ENCODE measurements at regions not wholly inside any gene's neighbourhood (a gene's known extent, or its start where the extent isn't known, plus 50 kb on each side); places are given as distances from the start of the nearest gene placed in this dataset.
"Not testable (repeated sequence)": the region's sequence is repeated elsewhere in the genome, so short reads cannot be mapped to it uniquely, and the experiment has no call there.

- no peak for ATAC-seq
- H3K27ac ChIP-seq: no peak overlapping the region
- H3K36me3 ChIP-seq: peaks cover 0 to 14% of the 10 kb centered on the region in 2 donors
- H3K9me3 ChIP-seq: no peaks in the 10 kb centered on the region
- no peak overlapping the region for H3K4me3 ChIP-seq
- no peaks in the 10 kb centered on the region for H3K27me3 ChIP-seq
- no peaks in the 10 kb centered on the region for H3K4me1 ChIP-seq
- no peak for TF ChIP-seq EP300 (IDR thresholded peaks at IDR 0.05)
- no peak for TF ChIP-seq CTCF (IDR thresholded peaks at IDR 0.05)
- no peak for TF ChIP-seq POLR2A (IDR thresholded peaks at IDR 0.05)
- TF ChIP-seq POLR2AphosphoS5 (IDR thresholded peaks at IDR 0.05): no peak
- 33% methylated on average over 2 of the region's 3 CpGs; no CpG with 5 or more reads in 1 of the 2 donors for WGBS, 2 donors (ENCODE audit: low coverage in 1 of 2)
Observed at GRCh38 chrY:7299960-7300359, 388.4 kb upstream of the AMELY start.

- no peak overlapping the region for H3K27ac ChIP-seq
- no peaks in the 10 kb centered on the region for H3K27me3 ChIP-seq
- no peaks in the 10 kb centered on the region for H3K9me3 ChIP-seq
- no peaks in the 10 kb centered on the region for H3K36me3 ChIP-seq
- no peak for TF ChIP-seq EP300 (IDR thresholded peaks at IDR 0.05)
- TF ChIP-seq CTCF (IDR thresholded peaks at IDR 0.05): no peak
- no peak for TF ChIP-seq POLR2A (IDR thresholded peaks at IDR 0.05)
- no peak for TF ChIP-seq POLR2AphosphoS5 (IDR thresholded peaks at IDR 0.05)
- no peaks in the 10 kb centered on the region for H3K4me1 ChIP-seq
- no CpG with 5 or more reads among the region's 1 CpG for WGBS, 2 donors (ENCODE audit: low coverage in 1 of 2)
- H3K4me3 ChIP-seq: no peak overlapping the region
- no peak for ATAC-seq
Observed at GRCh38 chrY:7292113-7292512, 380.6 kb upstream of the AMELY start.

GRCh38 chrY:7289889-7290833, 378.6 kb upstream of the AMELY start:
- Histone ChIP-seq H3K4me3 (no peak overlapping the region), H3K4me1 (no peaks in the 10 kb centered on the region), H3K9me3 (no peaks in the 10 kb centered on the region), H3K27ac (no peak overlapping the region), H3K36me3 (no peaks in the 10 kb centered on the region), H3K27me3 (no peaks in the 10 kb centered on the region)
- no peak for ATAC-seq
- 55% methylated on average over 6 of the region's 10 CpGs; no CpG with 5 or more reads in 1 of the 2 donors for WGBS, 2 donors (ENCODE audit: low coverage in 1 of 2)
- no peak for TF ChIP-seq EP300 (IDR thresholded peaks at IDR 0.05)
- TF ChIP-seq POLR2A (IDR thresholded peaks at IDR 0.05): no peak
- no peak for TF ChIP-seq CTCF (IDR thresholded peaks at IDR 0.05)
- no peak for TF ChIP-seq POLR2AphosphoS5 (IDR thresholded peaks at IDR 0.05)

GRCh38 chrY:7288611-7289010, 377.1 kb upstream of the AMELY start:
- H3K9me3 ChIP-seq: no peaks in the 10 kb centered on the region
- ATAC-seq: no peak
- H3K27ac ChIP-seq: no peak overlapping the region
- WGBS, 2 donors (ENCODE audit: low coverage in 1 of 2): 50% methylated on average over 2 of the region's 5 CpGs; no CpG with 5 or more reads in 1 of the 2 donors
- TF ChIP-seq POLR2A (IDR thresholded peaks at IDR 0.05) (no peak), POLR2AphosphoS5 (IDR thresholded peaks at IDR 0.05) (no peak), EP300 (IDR thresholded peaks at IDR 0.05) (no peak), CTCF (IDR thresholded peaks at IDR 0.05) (no peak)
- no peaks in the 10 kb centered on the region for H3K36me3 ChIP-seq
- H3K4me3 ChIP-seq: no peak overlapping the region
- H3K4me1 ChIP-seq: no peaks in the 10 kb centered on the region
- no peaks in the 10 kb centered on the region for H3K27me3 ChIP-seq

- H3K27ac ChIP-seq, H3K4me1 ChIP-seq, H3K9me3 ChIP-seq, H3K27me3 ChIP-seq, H3K36me3 ChIP-seq, ATAC-seq, H3K4me3 ChIP-seq: not testable (repeated sequence)
- WGBS, 2 donors (ENCODE audit: low coverage in 1 of 2): no CpG with 5 or more reads among the region's 2 CpGs
Observed at GRCh38 chrY:7287963-7288362, 376.4 kb upstream of the AMELY start.
